Middle frontal gyrus (tissue), 1 donor: ENCODE measurements at regions not wholly inside any gene's neighbourhood (a gene's known extent, or its start where the extent isn't known, plus 50 kb on each side); places are given as distances from the start of the nearest gene placed in this dataset.
A peak's percentile ranks its signal among the peaks of the same experiment; 100 is the strongest.
"Not testable (repeated sequence)": the region's sequence is repeated elsewhere in the genome, so short reads cannot be mapped to it uniquely, and the experiment has no call there.

ENCODE experiments used
- DNase-seq: peaks from one replicate; pipeline ENCODE4 v3.0.0-alpha.2; 2015; ENCODE audit warnings: low spot score; ENCODE audit errors: extremely low spot score

- no peak for DNase-seq
Measured at GRCh38 chr10:22875581-22875980, 52.3 kb upstream of the ARMC3 start.

- DNase-seq = no peak
Measured at GRCh38 chr10:22874189-22874854, 53.5 kb upstream of the ARMC3 start.

GRCh38 chr10:22856444-22857074 lies 71.3 kb upstream of the ARMC3 start:
- no peak for DNase-seq

DNA sequence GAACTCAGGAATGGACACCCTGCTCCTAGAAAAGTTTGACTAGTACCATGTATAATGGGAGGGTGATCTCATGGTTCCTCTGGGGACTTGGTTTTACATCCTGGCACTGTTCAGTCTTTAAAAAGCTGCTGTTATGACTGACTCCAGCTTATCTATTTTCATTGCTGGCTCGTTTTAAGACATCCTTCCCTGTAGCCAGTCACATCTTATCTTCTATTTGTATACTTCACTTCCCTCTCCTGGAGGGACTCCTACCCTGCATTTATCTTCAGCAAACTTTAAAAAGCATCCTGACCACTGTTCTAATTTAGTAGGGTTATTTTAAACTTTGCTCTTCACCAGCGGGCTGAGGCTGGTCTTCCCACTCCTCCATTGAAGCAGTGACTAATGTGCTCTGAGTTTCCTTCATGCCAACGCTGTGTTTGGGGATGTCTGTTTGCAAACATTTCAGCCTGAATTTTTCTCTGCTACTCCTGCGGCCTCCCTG lies 72.9 kb upstream of the ARMC3 start:
- DNase-seq = no peak

- DNase-seq = no peak
Measured at GRCh38 chr10:22853906-22854447, 73.9 kb upstream of the ARMC3 start.

DNA sequence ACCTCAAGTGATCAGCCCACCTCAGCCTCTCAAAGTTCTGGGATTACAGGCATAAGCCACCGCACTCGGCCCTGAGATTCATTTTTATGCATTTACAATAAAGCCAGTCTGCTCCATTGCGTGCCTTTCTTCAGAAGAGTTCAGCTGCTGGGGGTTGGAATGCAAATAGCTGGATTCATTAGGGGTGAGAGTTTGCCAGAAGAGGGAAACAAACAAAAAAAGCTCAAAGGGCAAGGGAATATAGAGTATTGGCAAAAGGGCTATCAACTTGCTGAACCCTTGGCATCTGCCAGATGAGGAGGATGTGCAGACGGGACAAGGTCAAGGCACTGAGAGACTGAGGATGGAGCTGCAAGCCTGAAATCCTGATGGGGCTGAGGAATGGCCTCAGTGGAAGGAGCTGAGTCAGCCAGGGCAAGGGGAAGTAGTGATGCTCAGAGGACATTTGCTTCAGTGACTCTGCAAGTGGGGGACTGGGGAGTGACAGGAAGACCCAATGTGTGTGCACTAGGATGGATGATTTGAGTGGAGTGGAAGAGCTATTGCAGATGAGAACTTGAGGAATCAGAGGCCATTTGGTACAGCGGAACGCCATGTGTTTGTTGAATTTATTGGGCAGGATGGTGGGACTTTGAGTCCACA lies 75.0 kb upstream of the ARMC3 start:
- no peak for DNase-seq

DNA sequence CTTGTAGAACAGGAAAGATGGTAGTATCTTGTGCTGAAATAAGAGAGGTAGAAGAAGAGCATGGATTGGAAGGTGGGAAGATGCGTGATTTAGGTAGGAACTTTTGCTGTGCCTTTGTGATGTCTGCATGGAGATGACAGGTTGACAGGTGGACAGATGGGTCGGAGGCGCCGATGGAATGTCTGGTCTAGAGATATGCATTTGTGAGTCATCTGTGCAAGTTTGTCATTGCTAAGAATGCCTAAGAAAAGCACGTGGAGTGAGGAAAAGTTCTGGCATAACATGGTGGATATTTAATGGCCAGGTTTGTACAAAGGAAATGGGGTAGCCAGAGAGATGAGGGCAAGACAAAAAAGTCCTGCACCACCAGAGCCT lies 76.0 kb upstream of the ARMC3 start:
- no peak for DNase-seq

DNA sequence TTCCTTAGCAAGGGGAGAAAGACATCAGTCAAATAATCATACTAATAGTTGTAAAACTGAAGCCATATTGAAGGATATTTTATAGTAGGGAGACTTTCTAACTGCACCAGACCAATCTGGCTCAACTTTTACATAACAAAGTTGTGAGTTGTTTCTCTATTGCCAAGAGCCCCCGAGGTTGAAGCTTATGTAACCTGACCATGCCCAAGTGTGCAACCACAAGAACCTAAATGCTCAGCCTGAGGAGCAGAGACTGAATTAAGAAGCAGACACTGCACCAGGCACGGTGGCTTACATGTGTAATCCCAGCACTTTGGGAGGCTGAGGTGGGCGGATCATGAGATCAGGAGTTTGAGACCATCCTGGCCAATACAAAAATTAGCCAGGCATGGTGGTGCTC lies 77.3 kb upstream of the ARMC3 start:
- DNase-seq = no peak

DNA sequence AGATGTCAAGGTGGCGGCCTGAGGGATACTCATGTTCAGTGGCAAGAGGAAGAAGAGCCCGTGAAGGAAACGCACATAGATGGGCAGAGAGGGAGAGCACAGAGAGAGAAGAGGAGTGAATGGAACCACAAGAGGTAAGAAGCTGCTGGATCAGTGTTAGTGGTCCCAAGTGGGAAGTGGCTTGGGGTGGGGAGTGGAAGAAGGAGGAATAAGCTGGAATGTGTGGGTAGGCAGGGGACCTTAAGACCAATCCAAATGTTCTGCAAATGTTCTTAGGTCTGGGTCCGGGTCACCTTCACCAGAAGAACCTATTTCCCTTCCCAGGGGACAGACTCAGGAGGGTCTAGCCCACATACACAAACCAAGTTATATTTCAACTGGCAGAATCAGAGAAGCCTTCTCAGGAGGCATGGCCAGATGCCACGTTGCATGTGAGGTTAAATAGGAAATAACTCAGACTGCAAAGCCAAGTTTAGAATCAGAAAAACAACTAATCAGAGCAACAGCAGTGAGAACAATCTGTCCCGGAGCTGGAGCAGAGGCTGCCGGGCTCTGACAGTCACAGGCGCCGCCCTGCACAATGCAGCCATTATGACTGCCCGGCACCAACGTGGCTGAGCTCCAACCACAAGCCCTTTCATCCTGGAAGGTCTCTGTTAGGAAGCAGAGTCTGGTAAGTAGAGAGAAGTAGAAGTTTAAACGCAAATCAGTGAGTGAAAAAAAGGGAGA lies 78.6 kb upstream of the ARMC3 start:
- DNase-seq = peak; percentile 87

DNA sequence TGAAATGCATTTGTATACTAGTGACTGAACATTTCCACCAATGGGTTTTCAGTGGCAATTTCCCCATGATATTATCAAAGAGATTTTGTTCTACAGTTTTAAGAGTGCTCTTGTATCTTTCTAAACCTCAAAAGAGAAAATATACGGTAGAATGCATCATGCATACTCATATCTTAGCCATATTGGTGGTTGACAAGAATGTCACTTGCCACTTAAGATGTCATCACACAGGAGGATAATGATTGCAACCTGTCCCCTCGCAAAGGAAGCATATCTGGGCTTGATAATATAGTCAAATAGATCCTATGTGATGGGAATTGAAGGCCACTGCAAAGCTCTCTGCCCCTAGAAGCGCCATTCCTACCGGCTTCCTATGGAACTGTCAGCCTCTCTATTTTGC lies 79.3 kb upstream of the ARMC3 start:
- no peak for DNase-seq

DNA sequence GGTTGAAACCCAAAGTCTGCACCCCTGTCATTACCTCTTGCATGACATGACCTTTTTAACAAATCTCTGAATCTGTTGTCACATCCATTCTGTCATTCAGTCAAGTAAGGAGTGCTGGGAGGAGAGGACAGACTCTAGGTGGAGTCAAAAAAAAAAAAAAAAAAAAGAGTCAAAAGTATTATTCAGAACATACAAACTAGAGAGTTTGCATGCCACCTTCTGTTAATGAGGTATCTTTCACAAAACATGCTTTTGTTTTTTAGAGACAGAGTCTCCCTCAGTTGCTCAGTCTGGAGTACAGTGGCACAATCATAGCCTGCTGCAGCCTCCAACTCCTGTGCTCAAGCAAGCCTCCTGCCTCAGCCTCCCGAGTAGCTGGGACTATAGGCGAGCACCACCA lies 81.6 kb upstream of the ARMC3 start:
- DNase-seq = no peak

GRCh38 chr10:22839639-22840038 lies 88.2 kb upstream of the ARMC3 start:
- DNase-seq = no peak

DNA sequence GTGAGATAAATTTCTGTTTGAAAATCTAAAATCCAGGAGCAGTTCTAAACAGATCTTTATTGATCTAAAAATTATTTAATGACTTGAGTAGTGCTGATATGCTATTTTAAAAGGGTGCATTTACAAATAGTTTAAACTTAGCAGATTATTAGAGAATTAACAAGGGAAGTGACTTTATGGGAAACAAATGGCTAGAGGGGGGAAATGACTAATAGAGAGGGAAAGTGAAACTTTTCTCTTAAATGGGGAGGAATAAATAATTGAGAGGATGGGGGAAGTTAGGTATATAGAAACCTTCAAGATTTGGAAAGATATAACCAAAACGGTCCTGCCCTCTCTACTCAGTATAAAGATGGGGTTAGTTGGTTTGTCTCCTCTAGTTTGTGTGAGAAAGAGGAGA lies 90.1 kb upstream of the ARMC3 start:
- no peak for DNase-seq

GRCh38 chr10:22837351-22837750 lies 90.5 kb upstream of the ARMC3 start:
- no peak for DNase-seq

DNA sequence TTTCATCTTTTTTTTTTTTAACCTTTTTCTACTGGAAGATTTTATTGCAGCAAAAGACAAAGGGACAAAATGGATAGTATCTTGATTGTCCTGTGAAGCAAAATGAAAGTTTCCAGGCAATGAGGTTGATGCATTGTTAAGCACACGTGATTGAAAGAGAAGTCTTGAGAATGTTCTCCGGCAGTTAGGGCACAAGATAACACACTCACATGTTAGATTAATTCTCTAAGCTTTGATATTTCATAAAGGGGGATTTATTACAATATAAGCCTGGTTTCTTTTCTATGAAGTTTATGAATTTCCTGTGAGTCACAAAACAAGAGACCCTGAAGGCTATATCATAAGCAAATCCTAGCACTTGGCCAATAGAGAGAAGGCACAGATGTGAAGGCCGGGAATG lies 93.4 kb upstream of the ARMC3 start:
- DNase-seq = no peak

GRCh38 chr10:22833781-22834180 lies 94.1 kb upstream of the ARMC3 start:
- no peak for DNase-seq

DNA sequence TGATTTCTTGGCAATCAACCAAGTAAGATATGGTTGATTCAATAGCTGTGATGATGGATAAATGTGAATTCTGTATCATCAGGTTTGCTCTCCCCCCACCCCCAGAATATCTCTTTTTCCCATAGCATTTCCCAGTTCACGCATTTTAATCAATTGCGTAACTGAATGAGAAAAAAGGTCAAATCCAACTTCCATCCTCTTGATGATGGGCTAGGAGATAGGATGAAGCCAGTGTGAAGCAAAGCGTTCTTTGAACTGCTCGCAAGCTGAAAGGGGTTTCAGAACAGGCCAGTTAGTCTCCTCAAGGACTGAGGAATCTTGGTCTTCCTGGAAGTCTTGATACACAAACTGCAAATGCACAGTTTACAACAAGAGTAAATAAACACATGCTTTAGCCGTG lies 94.5 kb upstream of the ARMC3 start:
- no peak for DNase-seq

- DNase-seq = no peak
Measured at GRCh38 chr10:22832851-22833250, 95.0 kb upstream of the ARMC3 start.

DNA sequence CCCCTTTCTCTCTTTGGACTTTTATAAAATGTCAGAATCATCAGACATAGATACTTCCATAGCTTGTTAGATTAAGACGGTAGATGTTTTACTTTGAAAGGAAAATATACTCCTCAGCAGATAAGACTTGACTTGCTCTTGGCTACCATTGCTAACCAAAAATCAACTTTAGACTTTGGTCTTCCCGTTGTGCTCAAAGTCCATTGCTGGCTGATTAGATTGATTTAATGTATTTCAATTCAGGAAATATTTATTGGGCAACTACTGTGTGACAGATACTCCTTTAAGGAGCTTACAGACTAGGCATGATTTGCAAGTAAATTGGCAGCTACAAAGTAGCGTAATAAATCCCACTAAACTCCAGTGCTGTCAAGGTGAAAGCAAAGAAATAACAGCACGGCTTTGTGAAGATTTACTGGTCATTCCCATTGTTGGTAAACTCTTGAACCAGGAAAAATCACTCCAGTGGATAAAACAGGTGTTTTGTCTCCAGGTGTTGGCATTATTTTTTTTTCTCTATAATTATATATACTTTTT lies 95.7 kb upstream of the ARMC3 start:
- DNase-seq = no peak

DNA sequence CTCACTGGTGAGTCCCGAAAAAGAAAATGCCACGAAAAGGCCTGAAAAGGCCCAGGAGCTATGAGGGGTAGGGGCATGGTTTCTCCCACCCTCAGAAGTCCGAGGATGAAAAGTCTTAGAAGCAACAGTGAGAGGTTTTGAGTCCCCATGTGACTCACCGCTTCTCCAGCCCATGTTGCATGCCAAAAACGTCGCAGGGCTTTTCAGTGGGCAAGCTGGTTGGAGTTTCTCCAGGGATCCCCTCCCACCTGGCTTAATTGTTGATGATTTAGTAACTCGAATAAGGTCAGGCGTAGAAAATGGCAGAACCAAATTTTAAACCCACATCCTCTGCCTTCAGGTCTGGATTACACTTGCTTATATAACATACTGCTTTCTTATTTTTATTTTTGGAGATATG lies 96.3 kb upstream of the ARMC3 start:
- DNase-seq = no peak

DNA sequence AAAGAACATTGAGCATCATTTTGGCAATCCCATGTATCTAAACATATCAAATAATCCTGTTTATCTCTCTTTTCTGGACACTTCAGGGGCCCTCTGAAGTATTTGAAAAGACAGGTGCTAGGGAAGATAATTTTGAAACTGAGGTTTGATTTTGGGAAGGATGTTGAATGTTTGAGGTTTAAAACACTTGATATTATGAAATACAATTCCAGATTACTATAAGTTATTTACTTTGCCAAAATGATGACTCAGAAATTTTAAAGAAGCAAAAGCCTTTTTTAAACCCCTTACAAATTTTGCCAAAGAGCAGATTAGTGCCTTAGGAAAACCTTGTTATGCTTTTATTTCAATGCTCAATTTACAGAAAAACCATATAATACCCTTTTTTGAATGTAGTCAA lies 99.1 kb upstream of the ARMC3 start:
- DNase-seq = not testable (repeated sequence)

DNA sequence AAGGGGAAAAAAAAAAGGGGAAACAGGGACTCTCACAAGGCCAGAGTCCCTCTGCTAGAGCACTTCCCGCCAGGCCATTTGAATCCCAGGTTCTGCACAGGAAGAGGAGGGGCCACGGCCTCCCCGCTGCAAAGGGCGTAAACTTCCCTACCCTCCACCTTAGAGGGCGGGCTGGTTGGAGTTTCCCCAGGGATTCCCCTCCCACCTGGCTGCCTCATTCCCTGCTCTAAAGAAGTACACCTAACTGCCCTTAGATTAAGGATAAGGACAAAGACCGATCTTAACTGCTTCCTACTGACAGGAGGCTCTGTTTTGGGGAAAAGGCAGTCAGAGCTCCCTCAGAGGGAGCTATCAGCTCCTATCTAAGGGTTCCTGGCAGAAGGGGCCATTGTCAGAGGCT lies 102.0 kb upstream of the ARMC3 start:
- no peak for DNase-seq
